ENCODE measurements at regions not wholly inside any gene's neighbourhood (a gene's known extent, or its start where the extent isn't known, plus 50 kb on each side); places are given as distances from the start of the nearest gene placed in this dataset.

GRCh38 chr7:106377847-106378361, 93.1 kb upstream of the NAMPT start:
- Histone ChIP-seq H3K36me3 (replicated peaks in 1 of 2; ENCODE audit: control insufficient read depth in 1 of 2, insufficient read depth in 2 of 2, low read length in 2 of 2) (no peaks in the 10 kb centered on the region), H3K79me2 (ENCODE audit: insufficient read depth, low read length) (no peaks in the 10 kb centered on the region), H3K27ac (ENCODE audit: low read depth in 1 of 2, low read length in 2 of 2) (no peak overlapping the region), H3K9ac (ENCODE audit: insufficient read depth, low read length, poor library complexity, severe bottlenecking) (no peak overlapping the region), H4K20me1 (ENCODE audit: insufficient read depth, low read length) (no peaks in the 10 kb centered on the region), H2AFZ (ENCODE audit: insufficient read depth, low read depth, low read length, poor library complexity, severe bottlenecking) (no peak overlapping the region), H3K9me3 (replicated peaks in 1 of 2; ENCODE audit: control insufficient read depth in 1 of 2, insufficient read depth in 1 of 2, low read length in 2 of 2) (no peaks in the 10 kb centered on the region), H3K27me3 (ENCODE audit: control insufficient read depth in 2 of 2, insufficient read depth in 2 of 2, low read length in 2 of 2) (no peaks in the 10 kb centered on the region), H3K4me3 (replicated peaks in 1 of 3; ENCODE audit: low read depth in 2 of 3, low read length in 3 of 3) (no peak overlapping the region), H3K4me1 (ENCODE audit: control insufficient read depth in 1 of 2, insufficient read depth in 2 of 2, low read length in 2 of 2) (no peaks in the 10 kb centered on the region), H3K4me2 (replicated peaks; ENCODE audit: extremely low read depth, low read length, poor library complexity, severe bottlenecking) (no peak overlapping the region)
- intact Hi-C loops (cut with micrococcal nuclease), result no loop called here
- H3K27me3 Mint-ChIP-seq (ENCODE audit: low read depth in 3 of 3), result peaks cover 0 to 4% (median 0%) of the 10 kb centered on the region in 3 donors
- no peaks in the 10 kb centered on the region for H3K9me3 Mint-ChIP-seq
- H3K36me3 Mint-ChIP-seq, result no peaks in the 10 kb centered on the region
- DNase-seq, result no peak
- H3K4me1 Mint-ChIP-seq, result peaks cover 7% of the 10 kb centered on the region
- WGBS (ENCODE audit: insufficient coverage), result 88% methylated on average over 2 of the region's 3 CpGs
- H3K4me3 Mint-ChIP-seq, result no peak overlapping the region
- peak overlapping the region in 1 of 7 donors; percentile 16 for H3K27ac Mint-ChIP-seq
- no peak for TF ChIP-seq CTCF (IDR thresholded peaks at IDR 0.05)

- Histone ChIP-seq H3K4me3 (replicated peaks in 1 of 3; ENCODE audit: low read depth in 2 of 3, low read length in 3 of 3) (no peak overlapping the region), H3K36me3 (replicated peaks in 1 of 2; ENCODE audit: control insufficient read depth in 1 of 2, insufficient read depth in 2 of 2, low read length in 2 of 2) (no peaks in the 10 kb centered on the region), H3K27ac (ENCODE audit: low read depth in 1 of 2, low read length in 2 of 2) (no peak overlapping the region), H3K4me1 (ENCODE audit: control insufficient read depth in 1 of 2, insufficient read depth in 2 of 2, low read length in 2 of 2) (no peaks in the 10 kb centered on the region), H3K9ac (ENCODE audit: insufficient read depth, low read length, poor library complexity, severe bottlenecking) (no peak overlapping the region), H2AFZ (ENCODE audit: insufficient read depth, low read depth, low read length, poor library complexity, severe bottlenecking) (no peak overlapping the region), H3K79me2 (ENCODE audit: insufficient read depth, low read length) (no peaks in the 10 kb centered on the region), H3K4me2 (replicated peaks; ENCODE audit: extremely low read depth, low read length, poor library complexity, severe bottlenecking) (no peak overlapping the region), H3K9me3 (replicated peaks in 1 of 2; ENCODE audit: control insufficient read depth in 1 of 2, insufficient read depth in 1 of 2, low read length in 2 of 2) (no peaks in the 10 kb centered on the region), H3K27me3 (ENCODE audit: control insufficient read depth in 2 of 2, insufficient read depth in 2 of 2, low read length in 2 of 2) (no peaks in the 10 kb centered on the region), H4K20me1 (ENCODE audit: insufficient read depth, low read length) (no peaks in the 10 kb centered on the region)
- no peak for TF ChIP-seq CTCF (IDR thresholded peaks at IDR 0.05)
- Mint-ChIP-seq H3K4me3 (no peak overlapping the region), H3K27me3 (ENCODE audit: low read depth in 3 of 3) (peaks cover 0 to 4% (median 0%) of the 10 kb centered on the region in 3 donors), H3K4me1 (peaks cover 6% of the 10 kb centered on the region), H3K36me3 (no peaks in the 10 kb centered on the region), H3K27ac (no peak overlapping the region), H3K9me3 (no peaks in the 10 kb centered on the region)
- intact Hi-C loops (cut with micrococcal nuclease), result no loop called here
- no peak for DNase-seq
- 83% methylated on average over 1 of the region's 3 CpGs for WGBS (ENCODE audit: insufficient coverage)
Observed at GRCh38 chr7:106376026-106376799, 91.4 kb upstream of the NAMPT start.
